ENCODE measurements at regions not wholly inside any gene's neighbourhood (a gene's known extent, or its start where the extent isn't known, plus 50 kb on each side); places are given as distances from the start of the nearest gene placed in this dataset.

DNA sequence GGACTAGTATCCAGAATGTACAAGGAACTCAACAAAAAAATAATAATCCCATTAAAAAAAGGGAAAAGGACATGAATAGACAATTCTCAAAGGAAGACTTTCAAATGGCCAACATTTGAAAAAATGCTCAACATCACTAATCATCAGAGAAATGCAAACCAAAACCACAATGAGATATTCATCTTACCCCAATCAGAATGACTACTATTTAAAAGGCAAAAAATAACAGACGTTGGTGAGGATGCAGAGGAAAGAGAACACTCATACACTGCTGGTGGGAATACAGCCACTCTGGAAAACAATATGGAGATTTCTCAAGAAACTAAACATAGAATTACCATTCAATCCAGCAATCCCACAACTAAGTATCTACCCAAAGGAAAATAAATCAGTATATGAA is 133.1 kb downstream of the KDR start:
- in situ Hi-C loops (cut with MboI; ENCODE audit: low sequenced_read_pairs): no loop called here

DNA sequence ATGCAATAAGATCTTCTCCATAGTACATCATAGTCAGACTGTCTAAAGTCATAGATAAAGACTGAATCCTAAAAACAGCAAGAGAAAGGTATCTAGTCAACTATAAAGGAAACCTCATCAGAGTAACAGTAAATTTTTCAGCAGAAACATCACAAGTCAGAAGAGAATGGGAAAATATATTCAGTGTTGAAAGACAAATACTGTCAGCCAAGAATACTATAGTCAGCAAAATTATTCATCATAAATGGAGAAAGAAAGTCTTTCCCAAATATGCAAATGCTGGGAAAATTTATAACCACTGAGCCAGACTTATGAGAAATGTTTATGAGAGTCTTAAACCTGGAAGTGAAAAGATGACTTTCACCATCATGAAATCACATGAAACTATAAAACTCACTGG is 136.7 kb downstream of the KDR start:
- in situ Hi-C loops (cut with MboI; ENCODE audit: low sequenced_read_pairs): no loop called here

DNA sequence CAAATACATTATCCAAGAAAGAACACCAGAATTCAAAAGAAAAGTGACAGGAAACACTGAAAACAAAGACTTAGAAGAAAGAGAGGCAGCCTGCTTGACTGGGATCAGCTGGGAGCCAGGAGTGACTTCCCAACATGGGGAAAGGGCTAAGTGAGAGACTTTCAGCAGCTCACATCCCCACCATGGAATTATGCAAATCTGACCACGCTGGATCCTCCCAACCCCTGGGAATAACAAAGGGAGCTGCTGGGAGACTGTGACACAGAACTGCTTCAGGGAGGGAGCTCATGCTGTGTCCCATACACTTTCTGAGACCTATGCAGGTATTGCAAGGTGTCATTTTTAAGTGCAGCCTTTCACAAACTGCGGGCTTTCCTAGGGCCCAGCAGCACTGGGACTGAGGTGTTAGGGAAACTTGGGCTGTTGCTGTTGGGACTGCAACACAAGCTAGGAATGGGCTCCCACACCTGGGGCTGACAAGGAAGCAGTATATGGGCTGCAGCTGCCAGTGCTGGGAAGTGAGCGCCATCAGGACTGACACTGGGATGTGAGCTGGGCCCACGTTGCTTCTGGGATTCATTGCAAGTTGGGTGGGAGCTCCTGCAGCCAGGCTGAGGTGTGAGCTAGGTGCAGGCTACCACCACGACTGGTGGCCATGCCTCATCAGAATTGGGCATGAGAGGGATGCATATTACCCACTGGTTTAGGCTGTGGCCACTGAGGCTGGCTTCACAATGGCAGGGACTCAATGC is 139.1 kb downstream of the KDR start:
- in situ Hi-C loops (cut with MboI; ENCODE audit: low sequenced_read_pairs): no loop called here

DNA sequence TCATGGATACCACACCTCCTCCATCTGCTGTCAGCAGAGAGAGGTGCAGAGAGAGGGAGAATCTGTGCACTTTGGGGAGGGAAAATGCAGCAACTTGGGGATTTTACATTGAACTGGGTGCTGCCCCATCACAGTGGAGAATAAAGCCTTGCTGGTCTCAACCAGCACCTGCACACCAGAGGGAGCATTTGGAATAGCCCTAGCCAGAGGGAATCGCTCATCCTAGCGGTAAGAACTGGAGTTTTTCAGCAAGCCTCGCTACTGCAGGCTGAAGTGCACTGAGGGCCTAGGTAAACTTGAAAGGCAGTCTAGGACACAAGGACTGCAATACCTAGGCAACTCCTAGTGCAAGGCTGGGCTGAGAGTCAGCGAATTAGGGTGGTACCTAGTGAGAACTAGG is 148.7 kb downstream of the KDR start:
- in situ Hi-C loops (cut with MboI; ENCODE audit: low sequenced_read_pairs): no loop called here

DNA sequence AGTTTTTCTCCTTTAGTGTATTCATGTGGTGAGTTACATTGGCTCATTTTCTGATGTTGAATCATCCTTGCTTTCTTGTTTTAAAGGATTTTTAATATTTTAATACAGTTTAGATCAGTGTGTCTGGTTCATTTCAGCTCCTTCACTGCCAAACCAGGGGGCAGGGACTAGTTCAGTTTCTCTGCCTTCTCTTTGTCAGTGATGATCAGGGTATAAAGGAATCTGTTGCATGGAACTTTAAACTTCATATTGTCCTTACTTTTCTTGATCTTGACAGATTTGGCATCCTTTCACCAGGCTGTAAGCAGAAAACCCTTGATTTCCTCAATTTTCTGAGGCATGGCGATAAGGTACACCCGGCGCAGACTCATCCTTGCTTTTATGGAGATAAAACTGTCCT is 149.4 kb downstream of the KDR start:
- in situ Hi-C loops (cut with MboI; ENCODE audit: low sequenced_read_pairs): no loop called here

DNA sequence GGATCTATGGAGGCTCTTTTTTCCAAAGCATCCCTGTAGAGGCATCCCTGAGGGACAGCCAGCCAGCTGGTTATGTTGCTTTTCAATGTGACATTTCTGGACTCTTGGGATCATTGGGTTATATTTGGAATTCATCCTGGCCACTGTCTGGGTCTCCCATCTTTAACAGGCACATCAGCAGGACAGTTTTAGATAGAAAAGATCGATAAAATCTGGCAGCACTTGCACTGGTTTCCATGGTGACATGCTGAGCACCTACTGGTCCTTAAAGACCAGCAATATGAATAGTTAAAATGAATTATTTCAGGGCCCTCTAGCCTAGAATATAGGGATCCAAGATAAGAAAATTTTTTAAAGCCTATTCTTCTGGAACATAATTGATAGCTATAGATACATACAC is 151.6 kb downstream of the KDR start:
- in situ Hi-C loops (cut with MboI; ENCODE audit: low sequenced_read_pairs): loop anchor here (25.0 kb wide), 1 partner anchor 661 kb away; no protein-coding TSS in a partner anchor

DNA sequence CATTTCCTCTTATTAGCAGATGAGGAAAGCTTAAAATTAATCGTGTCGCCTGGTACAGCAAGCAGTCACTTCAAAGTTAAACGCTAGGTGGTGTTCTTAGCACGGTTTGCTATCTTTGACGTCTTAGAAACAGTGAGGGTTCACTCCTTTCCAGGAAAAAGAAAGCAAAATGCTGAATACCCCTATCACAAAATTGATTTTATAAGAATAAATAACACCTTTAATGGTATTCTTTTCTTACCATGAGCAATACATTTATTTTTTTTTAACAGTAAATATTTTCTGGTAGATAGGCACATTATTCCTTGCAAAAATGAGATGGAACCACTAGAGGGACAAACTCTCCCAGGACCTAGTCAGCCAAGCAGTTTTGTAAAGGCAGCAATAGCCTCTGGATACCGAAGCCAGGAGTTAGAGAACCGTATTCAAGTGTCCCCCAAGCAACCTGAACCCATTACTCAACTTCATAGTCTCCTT is 153.9 kb downstream of the KDR start:
- in situ Hi-C loops (cut with MboI; ENCODE audit: low sequenced_read_pairs): loop anchor here (25.0 kb wide), 1 partner anchor 659 kb away; no protein-coding TSS in a partner anchor

DNA sequence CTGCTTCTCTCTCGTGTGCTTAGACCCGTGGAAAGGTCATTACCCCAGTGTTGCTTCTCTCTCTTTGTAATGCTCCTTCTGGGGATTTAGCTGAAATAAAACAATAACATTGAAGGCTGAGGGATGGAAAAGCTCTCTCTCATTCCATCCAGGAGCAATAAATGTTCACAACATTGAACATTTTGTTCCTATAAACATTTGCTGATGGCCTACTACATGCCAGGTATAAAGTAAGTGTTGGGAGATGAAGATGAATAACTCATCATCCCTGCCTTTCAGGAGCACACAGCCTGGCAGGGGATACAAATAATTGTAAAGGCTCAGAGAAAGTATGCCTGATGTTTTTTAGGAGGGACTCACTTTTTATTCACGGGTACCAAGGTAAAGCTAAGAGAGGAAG is 158.1 kb downstream of the KDR start:
- in situ Hi-C loops (cut with MboI; ENCODE audit: low sequenced_read_pairs): loop anchor here (25.0 kb wide), 1 partner anchor 655 kb away; no protein-coding TSS in a partner anchor

DNA sequence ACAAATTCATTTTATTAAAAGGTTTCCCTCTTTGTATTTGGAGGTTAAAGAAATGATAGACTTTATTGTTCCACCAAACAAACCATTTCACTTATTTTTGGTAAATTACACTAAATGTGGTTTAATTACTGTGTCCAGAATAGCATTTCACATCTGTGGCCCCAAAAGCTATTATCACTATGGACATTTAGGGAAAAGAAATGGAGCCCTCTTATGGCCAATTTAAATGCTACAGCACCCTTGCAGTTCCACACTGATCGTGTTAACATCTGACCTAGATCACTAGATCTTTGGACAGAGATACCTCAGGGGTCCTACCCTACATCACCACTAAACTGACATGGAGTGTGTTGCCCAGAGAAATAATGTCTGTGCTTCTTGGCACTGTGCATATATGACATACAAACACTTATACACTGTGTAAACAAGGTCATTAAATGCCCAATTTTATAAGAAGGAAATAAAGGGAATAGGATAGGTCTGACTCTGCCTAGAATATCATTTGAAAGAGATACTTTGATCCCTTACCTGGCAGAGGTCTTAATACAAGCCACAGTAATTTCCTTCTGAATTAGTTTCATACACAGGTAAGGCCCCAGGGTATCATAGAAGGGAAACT is 163.9 kb downstream of the KDR start:
- in situ Hi-C loops (cut with MboI; ENCODE audit: low sequenced_read_pairs): loop anchor here (25.0 kb wide), 1 partner anchor 649 kb away; no protein-coding TSS in a partner anchor

DNA sequence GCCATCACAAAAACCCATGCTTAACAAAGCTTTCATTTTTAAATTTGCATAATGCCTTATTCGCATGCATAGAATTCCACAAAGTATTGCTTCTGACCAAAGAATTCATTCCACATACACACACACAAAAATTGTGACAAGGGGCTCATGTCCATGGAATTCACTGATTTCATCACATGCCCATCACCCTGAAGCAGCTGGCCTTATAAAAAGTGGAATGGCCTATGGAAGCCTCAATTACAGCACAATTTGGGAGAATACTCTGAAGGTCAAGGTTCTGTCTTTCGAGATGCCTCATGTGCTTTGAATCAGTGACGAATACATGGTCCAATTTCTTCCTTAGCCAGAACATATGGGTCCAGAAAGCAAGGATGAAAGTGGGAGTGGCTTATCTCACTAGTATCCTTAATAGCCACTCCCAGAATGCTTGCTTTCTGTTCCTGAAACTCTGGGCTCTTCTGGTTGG is 165.7 kb downstream of the KDR start:
- in situ Hi-C loops (cut with MboI; ENCODE audit: low sequenced_read_pairs): loop anchor here (10.0 to 25.0 kb wide), 2 partner anchors 275 to 647 kb away; no protein-coding TSS in a partner anchor

DNA sequence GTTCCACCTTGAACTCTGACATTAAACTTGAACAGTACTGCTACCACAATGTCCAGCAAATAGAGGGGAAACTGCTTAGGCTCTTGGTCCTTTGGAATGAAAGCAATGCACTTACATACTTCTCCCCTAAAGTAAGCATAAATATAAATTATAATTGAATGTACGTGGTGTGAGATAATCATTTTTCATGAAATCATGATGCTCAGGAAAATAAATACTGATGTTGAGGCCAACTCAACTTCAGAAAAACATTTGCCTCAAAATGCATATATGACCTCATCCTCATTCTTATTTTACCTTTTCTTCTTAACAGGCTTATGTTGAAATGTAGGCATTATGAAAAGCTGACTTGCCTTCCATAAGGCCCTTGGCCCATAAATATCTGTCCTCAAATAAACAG is 166.3 kb downstream of the KDR start:
- in situ Hi-C loops (cut with MboI; ENCODE audit: low sequenced_read_pairs): loop anchor here (10.0 to 25.0 kb wide), 2 partner anchors 274 to 647 kb away; no protein-coding TSS in a partner anchor

DNA sequence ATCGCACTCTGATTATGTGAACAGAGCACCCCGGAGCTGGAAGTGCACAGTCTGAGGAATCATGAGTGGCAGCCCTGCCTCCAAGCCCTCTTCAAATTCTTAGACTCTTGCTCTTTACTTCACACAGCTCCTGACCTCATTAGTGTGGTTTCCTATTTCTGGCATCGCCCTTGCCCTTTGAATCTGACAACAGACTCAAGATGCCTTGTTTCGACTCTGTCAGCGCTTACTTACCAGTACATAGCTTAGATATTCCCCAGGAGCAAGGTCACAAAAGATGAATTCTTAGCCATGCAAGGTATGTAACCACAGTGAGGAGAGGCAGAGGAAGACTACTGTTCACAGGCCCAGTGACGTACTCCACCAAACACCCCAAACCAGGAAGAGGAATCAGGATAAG is 167.2 kb downstream of the KDR start:
- in situ Hi-C loops (cut with MboI; ENCODE audit: low sequenced_read_pairs): loop anchor here (10.0 to 25.0 kb wide), 2 partner anchors 273 to 646 kb away; no protein-coding TSS in a partner anchor

DNA sequence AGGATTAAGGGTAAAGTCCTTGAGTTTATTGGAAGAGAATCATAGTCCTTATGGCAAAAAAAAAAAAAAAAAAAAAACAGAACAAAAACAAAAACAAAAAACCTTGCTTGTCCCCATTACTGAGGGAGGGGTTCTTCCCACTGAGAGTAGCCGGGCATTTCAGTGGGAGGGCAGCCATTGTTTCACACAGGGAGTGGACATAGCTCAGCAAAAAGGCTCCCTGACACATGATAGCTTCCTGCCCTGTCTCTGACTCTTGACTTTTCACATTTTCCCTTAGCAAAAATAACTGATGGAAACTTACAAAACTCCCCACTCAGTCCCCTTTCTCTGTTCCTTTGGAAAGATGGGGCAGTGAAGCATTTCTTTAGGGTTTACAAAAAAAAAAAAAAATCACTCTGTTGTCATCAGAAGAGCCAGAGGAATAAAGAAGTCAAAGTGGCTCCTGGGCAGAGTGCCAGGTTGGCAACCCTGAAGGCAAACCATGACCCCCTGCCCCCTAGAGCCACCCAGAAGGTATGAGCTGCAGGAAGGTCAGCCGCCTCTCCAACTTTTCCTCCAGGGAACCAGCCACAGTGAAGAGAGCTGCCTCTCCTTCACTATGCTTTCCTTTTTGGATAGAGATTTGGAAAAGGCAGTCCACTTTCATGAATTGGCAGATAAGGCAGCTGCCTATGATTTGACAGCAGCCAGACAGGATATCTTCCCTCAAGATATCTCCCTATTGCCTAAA is 170.6 kb downstream of the KDR start:
- in situ Hi-C loops (cut with MboI; ENCODE audit: low sequenced_read_pairs): loop anchor here (10.0 to 25.0 kb wide), 2 partner anchors 270 to 643 kb away; no protein-coding TSS in a partner anchor

DNA sequence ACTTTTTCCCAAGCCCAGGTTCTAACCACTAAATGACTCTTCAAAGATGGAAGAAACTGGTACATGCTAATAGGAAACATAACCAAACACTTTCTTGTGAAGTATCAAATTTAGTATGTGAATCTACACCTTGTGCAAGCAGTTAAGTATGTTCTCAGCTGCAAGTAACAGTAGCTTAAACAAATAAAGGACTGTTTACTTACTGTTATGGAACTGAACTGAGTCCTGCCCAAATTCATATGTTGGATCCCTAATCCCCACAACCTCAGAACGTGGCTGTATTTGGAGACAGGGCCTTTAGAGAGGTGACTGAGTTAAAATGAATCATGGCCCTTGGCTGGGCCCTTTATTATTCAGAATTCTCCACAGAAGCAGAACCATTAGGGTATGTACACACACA is 178.7 kb downstream of the KDR start:
- in situ Hi-C loops (cut with MboI; ENCODE audit: low sequenced_read_pairs): no loop called here

DNA sequence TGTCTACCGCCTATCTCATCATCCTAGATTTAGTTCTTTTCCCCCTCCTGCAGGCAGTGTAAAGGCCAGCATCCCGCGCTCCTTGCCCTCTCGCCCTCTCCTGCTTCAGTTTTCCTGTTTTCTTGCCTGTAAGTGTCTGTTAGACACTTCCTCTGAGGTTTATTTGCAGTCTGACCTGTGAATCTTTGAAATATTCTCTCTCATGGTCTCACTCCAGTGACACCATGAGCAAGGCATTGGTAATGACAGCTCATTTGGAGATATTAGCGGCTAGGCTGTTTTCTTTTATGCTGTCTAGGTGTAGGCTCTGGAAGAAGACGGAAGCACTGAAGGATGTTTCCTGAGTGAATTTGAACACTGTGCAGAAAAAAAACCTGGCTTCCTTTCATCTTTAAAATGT is 179.6 kb downstream of the KDR start:
- in situ Hi-C loops (cut with MboI; ENCODE audit: low sequenced_read_pairs): no loop called here

DNA sequence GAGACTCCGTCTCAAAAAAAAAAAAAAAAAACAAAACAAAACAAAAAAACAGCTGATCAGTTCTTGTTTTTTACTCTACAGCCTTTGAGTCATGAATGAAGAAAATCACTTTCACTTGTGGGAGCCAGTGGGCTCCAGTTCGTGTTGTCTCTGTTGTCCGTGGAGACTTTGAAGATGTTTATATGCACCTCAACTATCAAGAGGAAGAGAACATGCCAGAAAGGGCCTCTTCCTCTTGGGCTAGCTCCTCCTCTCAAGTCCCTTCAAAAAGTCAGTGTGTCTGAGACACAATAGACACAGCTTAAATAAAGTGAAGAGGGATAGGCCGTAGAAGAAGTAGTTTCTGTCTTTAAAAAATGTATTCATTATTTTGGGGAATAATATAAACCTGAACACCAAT is 182.7 kb downstream of the KDR start:
- in situ Hi-C loops (cut with MboI; ENCODE audit: low sequenced_read_pairs): no loop called here

DNA sequence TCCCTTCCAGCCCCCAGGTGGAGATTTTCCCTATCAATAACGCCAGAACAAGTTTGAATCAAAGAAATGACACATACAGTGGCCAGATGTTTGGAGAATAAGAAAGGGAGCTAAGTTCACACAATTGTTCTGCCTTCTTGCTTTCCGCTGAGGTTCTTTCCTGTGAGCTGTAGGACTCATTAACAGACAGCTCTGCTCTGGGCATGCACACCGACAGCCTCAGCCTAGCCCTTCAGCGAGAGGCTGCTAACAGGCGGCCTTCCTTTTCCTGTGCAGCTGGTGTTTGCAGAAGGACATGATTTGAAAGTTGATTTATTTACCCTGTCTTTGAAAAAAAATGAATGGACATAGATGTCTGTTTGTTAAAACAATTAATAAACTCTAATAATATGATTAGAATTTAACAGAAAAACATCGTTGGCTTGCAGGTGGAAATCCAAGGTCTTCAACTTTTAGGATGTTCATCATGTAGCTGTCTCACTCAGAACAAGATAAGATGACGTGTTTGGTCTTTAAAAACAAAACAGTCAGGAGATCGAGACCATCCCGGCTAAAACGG is 183.3 kb downstream of the KDR start:
- in situ Hi-C loops (cut with MboI; ENCODE audit: low sequenced_read_pairs): no loop called here

DNA sequence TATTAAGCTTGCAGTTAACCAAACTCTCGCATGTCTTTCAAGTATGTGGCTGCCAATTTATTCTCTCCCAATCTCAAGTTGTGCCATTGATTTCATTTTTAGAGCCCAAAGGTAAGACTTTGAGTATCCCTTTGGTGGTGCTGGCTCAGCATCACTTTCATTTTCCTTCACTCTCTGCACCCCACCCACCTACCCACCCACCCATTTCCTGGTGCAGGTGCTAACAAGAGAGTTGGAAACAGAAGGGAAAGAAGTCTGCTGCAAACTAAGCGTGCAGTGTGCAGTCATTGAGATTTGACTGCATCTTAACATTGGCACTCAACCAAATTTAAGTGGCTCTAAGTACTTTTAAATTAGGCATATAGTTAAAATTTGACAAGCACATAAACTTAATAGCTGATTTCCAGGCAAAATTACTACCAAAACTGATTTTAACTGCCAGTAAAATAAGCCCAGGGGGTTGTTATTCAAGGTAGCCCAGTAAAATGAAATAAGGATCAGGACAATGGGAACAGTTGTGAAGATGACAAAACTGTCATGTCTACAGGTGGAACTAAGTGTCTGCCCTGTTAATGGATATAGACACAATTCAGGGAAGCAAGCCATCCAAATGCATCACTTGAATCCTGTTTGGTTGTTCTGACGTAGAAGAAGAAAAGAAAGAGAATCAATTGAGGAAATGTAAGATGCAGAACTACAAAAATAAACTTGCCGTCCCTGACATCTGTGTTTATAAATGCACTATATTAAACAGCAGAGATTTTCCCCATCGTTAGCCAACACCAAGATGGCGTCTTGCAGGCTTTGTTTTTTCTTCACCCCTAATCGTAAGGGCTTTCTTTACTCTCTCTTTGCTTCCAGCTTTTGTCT is 184.2 kb downstream of the KDR start:
- in situ Hi-C loops (cut with MboI; ENCODE audit: low sequenced_read_pairs): no loop called here

DNA sequence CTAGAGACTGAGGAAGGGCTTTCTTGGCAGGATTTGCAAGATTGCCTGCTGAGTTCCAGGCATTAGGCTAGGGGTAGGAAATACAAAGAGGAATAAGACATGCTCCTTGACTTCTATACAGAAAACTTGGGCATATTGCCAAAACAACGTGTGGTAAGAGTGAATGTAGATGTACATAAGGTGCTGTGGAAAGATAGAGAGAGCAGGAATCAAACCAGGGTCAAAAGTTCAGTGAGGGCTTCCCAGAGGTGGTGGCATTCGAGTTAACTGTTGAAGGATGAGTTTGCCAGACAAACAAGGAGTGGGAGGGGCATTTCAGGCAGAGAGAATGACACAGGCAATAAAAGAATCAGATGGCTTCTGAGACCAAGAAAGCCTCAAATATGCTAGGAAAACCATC is 187.9 kb downstream of the KDR start:
- in situ Hi-C loops (cut with MboI; ENCODE audit: low sequenced_read_pairs): no loop called here

DNA sequence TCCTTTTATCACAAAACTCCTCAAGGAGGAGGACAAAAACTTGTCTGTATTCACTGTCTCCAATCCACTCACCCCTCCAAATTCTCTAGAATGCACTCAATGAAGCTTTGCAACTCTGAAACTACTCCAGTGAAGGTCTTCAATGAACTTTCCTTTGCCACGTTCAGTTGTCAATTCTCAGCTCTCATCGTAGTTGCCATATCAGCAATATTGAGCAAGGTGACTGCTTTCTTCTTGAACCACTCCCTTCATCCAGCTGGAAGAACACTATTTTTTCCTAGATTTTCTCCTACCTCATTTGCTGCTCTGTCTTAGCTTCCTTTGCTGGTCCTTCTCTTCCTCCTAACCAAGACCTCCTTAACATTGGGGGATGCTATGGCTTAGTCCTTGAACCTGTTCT is 191.8 kb downstream of the KDR start:
- in situ Hi-C loops (cut with MboI; ENCODE audit: low sequenced_read_pairs): no loop called here
